DLD1 (cell line): ENCODE measurements at regions not wholly inside any gene's neighbourhood (a gene's known extent, or its start where the extent isn't known, plus 50 kb on each side); places are given as distances from the start of the nearest gene placed in this dataset.

Experiments used
- in situ Hi-C: cut with HindIII; loops from 2 replicates; pipeline ENCODE4 v1.10.0; 2017; ENCODE audit warnings: low sequenced_read_pairs

DNA sequence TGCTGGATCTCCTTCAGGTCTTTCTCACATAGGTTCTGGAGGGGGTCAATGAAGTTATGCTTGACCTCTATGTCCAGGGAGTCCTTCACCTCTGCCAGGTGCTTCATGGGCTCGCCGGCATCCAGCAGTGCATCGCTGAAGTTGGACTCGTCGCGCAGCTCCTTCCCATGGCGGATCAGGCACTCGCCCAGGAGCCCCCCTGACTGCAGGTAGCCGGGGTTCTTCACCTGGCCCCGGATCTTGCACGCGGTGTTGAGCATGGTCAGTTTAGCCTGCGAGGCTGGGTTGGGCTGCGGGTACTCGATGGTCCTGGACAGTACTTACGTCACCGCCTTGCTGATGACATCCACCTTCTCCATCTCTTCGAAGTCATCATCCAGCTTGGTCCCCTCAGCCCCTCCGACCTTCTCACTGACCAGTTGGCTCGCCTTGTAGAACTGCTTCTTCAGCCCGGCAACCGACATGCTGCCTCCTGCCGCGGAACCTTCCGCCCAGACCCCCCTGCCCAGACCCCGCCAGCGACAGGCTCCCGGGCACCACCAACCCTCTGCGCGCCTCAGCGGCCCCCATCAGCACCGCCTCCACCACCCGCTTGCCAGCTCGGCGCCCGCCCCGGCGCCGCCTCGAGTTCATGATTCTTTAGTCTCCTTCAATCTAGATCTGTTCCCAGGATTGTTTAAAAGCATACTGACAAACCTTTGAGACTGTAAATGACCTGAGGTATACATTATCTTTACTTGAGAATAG, 99.8 kb downstream of the KPNA2 start:
- in situ Hi-C loops, result no loop called here

DNA sequence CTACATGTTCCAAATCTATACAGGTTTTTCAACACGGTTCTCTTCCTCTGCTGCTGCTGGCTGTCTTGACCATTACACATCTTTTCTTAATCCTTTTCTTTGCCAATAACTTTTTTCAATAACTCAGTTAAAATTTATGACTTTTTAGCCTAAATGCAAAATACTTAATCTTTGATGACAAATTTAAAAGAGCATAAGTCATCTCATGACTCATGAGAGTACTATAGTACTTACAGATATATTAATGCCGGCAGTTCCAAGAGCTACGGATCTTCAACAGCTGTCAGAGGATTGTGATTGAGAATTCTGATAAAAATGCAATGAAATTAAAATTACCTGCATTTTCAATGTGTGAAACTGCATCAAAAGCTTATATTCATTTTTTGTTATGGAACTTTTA, 105.5 kb downstream of the KPNA2 start:
- in situ Hi-C loops, result no loop called here

DNA sequence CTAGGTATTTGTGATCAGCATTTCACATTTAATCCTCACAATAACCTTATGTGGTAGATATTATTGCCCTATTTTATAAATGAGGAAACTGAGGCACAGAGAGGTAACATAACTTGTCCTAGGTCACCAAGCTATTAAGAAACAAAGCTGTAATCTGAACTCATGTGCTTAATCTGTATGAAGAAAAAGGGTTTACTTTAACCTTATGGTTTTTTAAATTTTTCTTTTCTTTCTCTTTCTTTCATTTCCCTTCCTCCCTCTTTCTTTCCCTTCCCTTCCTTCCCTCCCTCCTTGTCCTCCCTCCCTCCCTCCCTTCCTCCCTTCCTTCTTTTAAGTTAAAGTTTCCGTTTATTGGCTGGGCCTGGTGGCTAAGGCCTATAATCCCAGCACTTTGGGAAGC, 105.2 kb upstream of the AMZ2 start:
- in situ Hi-C loops, result no loop called here

DNA sequence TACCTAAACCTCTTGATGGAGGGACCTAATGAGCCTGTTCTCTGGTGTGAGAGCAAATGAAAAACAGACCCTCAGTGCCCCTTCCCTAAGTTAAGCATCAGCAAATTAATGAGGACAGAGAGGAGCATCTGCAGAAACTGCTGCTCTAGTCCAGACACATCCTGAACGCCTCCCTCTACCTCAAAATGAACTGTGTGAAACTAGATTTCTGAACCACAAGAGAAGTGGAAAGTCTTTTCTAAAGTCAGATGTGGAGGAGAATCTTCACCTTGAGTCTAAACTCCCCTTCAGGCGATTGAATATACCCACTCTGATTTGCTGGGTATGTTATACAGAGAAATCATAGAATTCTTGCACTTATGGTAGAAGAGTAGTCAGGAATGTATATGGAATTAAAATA, 104.4 kb upstream of the AMZ2 start:
- in situ Hi-C loops, result no loop called here

DNA sequence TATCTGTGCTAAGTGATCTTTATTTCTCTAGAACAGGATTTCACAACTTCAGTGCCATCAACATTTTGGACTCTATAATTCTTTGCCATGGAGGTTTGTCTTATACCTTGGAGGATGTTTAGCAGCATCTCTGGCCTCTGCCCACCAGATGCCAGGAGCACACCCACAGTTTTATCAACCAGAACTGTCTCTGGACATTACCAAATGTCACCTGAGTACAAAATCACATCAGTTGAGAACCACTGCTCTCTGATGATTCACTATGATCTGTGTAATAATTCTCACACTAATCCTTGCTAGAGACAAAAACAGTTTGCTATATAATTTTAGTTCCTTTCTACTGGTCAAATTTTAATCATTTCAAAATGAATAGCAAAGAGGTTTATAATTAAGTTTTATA, 102.8 kb upstream of the AMZ2 start:
- in situ Hi-C loops, result no loop called here

DNA sequence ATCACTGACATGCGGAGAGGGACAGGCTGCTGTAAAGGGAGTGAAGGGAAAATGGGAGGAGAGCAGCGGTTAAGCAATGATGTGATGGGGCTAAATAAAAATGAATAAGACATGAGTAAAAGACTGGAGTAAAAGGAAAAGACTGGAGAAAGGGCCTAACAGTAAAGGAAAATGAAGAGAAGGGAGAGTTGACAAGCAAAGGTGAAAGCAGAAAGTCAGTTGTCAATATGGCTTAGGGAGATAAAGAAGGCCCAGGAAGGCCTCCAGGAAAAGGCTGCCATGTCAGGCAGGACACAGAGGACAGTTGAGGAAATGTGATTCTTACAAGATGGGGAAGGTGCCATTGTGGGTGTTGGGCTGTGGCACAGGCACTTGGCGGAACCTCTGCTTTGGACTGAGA, 98.9 kb upstream of the AMZ2 start:
- in situ Hi-C loops, result no loop called here

DNA sequence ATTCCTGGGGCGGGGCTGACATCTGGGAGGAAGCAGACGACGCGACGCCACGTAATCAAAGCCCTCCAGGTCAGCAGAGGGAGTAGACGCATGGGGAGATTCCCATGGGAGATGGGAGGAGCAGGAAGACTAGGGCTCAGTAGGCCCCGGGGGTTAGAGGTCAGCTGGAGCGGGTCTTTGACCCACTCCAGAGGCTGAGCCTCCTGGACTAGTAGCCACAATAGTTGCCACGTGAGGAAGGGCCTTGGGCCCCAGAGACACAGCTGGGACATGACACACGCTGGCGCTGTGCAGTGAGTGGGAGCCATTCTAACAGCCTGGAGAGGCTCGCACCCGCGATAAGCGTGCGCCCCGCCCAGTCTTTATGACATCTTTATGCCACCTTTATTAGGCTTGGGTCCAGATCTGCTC, 95.7 kb upstream of the AMZ2 start:
- in situ Hi-C loops, result loop anchor here (25.0 kb wide), 1 partner anchor 335 kb away; no protein-coding TSS in a partner anchor

DNA sequence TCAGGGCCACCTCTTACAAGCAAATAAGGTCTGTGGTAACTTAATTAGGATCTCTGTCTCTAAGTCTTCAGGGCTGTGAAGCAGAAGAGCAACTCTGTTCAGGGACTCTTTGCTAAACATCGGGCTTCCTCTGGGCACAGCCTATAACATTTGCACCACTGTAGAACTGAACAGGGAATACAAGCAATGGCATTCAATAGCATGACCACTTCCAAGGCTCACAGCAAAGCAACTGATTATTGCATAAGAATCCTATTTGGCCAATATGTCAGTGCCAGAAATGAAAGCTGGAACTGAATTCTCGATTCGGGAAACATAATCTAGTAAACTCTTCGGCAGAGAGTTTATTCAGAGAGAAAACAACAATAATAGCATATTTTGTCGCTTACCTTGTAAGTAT, 92.2 kb upstream of the AMZ2 start:
- in situ Hi-C loops, result loop anchor here (25.0 kb wide), 1 partner anchor 332 kb away; no protein-coding TSS in a partner anchor

DNA sequence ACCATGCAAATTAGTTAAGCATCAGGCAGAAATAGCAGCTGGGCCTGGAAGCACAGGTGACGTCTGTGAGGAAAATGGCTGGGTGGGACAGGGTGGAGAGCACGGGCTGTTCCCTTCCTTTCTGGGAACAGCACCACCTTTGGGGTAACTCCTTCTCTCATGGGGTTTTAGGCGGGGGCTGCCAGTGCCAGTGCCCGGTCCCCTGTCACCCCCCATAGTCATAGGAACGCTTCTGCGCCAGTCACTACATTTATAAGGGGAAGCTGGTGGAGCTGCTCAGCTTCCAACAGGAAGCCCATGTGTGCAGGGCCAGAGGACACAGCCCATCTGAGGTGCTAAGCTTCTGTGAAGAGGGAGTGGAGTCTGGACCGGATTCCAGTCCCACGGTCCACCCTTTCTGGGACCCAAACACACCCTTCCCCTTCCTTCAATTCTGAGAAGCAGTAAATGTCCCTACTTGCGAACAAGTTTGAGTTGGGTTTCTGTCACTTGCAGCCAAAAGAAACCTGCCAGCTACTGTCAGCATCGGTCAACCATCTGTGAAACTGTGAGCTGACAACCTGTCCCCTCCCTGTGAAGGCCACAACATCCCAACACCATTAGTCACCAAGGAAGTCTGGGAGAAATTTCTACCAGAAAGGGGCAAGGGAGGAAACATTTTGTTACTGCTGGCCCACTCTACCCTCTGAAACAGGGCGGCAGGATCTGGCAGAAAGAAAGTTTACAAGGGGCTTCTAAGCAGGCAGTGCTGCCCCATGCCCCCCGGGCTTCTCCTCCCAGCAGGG, 86.0 kb upstream of the AMZ2 start:
- in situ Hi-C loops, result loop anchor here (25.0 kb wide), 1 partner anchor 325 kb away; no protein-coding TSS in a partner anchor

DNA sequence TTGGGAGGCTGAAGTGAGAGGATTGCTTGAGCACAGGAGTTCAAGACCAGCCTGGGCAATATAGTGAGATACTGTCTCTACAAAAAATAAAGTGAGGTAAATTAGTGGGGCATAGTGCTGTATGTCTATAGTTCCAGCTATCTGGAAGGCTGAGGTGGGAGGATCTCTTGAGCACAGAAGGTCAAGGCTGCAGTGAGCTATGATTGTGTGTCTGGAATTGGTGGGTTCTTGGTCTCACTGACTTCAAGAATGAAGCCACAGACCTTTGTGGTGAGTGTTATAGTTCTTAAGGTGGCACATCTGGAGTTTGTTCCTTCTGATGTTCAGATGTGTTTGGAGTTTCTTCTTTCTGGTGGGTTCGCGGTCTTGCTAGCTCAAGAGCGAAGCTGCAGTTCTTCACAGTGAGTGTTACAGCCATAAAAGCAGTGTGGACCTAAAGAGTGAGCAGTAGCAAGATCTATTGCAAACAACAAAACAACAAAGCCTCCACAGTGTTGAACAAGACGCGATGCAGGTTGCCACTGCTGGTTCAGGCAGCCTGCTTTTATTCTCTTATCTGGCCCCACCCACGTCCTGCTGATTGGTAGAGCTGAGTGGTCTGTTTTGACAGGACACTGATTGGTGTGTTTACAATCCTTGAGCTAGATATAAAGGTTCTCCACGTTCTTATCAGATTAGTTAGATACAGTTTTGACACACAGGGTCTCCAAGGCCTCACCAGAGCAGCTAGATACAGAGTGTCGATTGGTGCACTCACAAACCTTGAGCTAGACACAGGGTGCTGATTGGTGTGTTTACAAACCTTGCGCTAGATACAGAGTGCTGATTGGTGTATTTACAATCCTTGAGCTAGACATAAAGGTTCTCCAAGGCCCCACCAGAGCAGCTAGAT, 79.3 kb upstream of the AMZ2 start:
- in situ Hi-C loops, result loop anchor here (25.0 kb wide), 1 partner anchor 319 kb away; no protein-coding TSS in a partner anchor

DNA sequence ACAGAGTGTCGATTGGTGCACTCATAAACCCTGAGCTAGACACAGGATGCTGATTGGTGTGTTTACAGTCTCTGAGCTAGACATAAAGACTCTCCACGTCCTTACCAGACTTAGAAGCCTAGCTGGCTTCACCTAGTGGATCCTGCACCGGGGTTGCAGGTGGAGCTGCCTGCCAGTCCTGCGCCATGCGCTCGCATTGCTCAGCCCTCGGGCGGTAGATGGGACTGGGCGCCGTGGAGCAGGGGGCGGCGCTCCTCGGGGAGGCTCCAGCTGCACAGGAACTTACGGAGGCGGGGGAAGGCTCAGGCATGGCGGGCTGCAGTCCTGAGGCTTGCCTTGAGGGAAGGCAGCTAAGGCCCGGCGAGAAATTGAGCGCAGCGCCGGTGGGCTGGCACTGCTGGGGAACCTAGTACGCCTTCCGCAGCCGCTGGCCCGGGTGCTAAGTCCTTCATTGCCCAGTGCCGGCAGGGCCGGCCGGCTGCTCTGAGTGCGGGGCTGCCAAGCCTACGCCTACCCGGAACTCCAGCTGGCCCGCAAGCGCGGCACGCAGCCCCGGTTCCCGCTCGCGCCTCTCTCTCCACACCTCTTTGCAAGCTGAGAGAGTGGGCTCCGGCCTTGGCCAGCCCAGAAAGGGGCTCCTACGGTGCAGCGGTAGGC, 78.5 kb upstream of the AMZ2 start:
- in situ Hi-C loops, result loop anchor here (25.0 kb wide), 1 partner anchor 318 kb away; no protein-coding TSS in a partner anchor

DNA sequence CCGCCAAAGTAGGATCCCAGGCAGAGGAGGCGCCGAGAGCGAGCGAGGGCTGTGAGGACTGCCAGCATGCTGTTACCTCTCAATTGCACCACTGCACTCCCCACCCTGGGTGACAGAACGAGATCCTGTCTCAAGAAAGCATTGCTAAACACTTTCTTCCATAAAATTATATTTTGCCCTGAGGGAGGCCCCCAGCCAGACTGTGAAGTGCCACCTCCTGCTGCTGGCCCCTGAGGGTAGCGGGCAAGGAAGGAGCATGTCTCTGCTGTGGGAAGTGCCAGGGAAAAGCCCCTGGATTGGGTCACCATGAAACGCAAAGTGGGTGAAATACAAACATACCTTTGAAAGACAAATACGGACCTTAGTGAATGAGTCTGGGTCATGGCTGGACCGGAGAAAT, 78.0 kb upstream of the AMZ2 start:
- in situ Hi-C loops, result loop anchor here (25.0 kb wide), 1 partner anchor 317 kb away; no protein-coding TSS in a partner anchor

DNA sequence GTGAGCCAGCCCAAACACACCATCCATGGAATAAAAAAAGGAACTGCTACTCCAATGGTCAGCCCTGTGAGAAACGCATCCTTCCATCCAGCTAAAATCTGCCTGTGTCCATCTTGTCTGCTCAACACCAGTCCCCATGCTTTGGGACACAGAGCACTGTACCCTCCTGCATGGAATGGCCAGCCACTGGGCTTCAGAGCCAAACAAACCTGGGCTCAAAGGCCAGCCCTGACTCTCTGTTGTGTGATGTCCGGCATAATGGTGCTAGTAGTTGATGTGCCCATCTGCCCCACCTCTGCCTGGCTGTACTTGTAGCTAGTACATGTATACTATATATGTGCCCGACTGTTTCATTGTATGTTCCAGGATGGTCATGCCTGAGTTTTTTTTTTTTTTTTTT, 77.6 kb upstream of the AMZ2 start:
- in situ Hi-C loops, result loop anchor here (25.0 kb wide), 1 partner anchor 317 kb away; no protein-coding TSS in a partner anchor

DNA sequence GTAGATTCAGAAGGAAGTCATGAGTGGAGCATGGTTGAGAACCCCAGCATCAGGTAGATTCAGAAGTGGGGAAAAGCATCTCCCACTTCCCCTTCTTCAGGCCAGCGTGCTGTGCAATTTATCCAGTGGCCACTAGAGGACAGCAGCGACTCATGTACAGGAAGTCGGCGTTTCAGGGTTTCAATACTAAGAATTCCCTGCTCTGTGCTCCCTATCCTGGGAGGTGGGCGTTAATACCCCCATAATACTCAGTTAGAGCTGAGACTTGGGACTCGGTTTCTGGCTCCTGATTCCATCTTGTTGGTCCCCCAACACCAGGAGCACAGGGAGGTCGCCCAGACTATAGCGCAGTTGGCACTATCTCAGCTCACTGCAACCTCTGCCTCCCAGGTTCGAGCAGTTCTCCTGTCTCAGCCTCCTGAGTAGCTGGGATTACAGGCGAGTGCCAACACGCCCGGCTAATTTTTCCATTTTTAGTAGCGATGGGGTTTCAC, 75.3 kb upstream of the AMZ2 start:
- in situ Hi-C loops, result loop anchor here (25.0 kb wide), 1 partner anchor 315 kb away; no protein-coding TSS in a partner anchor

DNA sequence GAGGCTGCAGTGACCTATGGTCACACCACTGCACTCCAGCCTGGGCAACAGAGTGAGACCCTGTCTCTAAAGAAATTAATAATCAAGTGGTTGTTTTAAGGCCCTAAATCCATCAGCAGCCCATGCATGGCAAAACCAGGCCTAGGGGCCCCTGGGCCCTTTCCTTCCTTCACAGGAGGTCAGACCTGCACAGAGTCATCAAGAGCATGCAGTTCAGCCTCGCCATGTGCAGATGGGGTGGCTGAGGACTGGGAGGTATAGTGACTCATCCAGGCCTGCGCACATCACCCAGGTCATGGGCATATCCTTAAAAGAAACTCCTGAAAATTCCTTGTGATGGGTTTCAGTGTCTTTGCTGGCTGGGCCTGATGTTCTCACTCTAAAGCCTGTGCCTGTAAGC, 72.4 kb upstream of the AMZ2 start:
- in situ Hi-C loops, result no loop called here

DNA sequence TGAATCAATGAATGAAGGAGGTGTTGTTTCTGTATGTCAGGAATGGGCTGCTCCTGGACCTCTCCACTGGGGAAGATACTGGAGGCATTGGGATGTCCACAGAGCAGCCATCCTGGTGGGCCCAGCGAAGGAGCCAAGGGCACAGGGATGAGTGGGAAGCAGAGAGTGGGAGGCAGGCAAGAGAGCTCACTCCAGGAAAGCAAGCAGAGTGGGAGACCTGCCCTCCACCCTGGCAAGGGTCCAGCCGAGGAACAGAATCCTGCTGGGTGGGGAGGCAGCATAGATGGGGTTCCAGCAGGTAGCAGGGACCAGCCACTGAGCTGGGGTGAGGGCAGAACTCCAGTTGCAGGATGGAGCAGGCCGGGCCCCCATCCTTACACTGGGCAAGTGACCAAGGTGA, 71.9 kb upstream of the AMZ2 start:
- in situ Hi-C loops, result no loop called here

DNA sequence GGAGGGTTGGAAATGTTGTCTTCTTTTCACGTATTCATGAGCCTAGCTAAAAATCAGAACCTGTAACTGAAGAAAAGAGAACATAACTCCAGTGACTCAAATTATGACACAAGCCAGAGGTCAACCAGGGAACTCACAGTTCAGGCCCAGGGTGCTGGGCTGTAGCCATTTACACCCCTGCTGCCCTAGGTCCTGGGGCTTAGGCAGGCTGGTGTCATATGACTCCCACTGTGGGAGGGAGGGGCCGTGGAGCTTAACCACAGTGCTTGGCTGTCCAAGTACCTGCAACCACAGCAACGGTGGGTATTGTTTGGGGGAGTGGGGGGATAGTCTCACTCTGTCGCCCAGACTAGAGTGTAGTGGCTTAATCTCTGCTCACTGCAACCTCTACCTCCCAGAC, 71.1 kb upstream of the AMZ2 start:
- in situ Hi-C loops, result no loop called here

DNA sequence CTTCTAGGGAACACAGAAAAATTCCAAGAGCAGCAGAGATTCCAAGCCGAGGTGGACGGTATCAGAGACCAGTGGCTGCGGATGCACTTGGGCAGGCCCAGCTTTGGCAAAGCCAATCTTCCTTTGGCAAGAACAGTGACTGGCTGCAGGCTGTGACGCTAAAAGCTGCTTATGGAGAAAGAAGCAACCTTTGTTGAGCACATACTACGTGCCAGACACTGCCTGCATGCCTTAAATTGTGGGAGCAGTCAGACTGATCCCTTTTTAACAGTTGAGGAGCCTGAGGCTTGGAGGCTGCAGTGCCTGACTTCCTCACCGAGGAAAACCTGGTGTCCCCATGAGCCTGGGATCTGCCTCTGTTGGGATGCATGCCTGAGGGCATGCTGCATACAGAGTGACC, 69.0 kb upstream of the AMZ2 start:
- in situ Hi-C loops, result no loop called here

DNA sequence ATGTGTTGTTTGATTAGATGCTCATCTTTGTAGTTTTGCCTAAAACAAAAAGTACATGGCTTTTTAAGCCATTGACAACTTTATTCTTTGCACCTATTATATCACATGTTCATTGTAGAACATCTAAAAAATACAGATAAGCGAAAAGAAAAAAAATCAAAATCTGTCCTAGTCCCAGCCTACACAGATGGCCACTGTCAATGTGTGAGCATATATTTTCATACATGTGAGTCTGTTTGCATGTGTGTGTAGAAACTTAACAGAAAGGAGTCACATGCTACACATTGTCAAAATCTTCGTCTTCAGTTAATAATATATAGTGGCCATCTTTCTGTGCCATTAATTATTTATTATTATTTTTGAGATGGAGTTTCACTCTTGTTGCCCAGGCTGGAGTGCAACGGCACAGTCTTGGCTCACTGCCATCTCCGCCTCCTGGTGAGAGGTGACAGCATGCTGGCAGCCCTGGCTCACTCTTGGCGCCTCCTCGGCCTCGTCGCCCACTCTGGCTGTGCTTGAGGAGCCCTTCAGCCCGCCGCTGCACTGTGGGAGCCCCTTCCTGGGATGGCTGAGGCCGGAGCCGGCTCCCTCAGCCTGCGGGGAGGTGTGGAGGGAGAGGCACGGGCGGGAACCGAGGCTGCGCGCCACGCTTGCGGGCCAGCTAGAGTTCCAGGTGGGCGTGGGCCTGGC, 68.5 kb upstream of the AMZ2 start:
- in situ Hi-C loops, result no loop called here

DNA sequence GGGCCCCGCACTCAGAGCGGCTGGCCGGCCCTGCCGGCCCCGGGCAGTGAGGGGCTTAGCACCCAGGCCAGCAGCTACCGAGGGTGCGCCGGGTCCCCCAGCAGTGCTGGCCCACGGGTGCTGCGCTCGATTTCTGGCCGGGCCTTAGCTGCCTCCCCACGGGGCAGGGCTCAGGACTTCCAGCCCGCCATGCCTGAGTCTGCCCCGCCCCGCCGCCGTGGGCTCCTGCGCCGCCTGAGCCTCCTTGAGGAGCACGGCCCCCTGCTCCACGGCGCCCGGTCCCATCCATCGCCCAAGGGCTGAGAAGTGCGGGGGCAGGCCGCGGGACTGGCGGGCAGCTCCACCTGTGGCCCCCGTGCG, 67.9 kb upstream of the AMZ2 start:
- in situ Hi-C loops, result no loop called here
